HCT116 (cell line): ENCODE measurements at regions not wholly inside any gene's neighbourhood (a gene's known extent, or its start where the extent isn't known, plus 50 kb on each side); places are given as distances from the start of the nearest gene placed in this dataset.

ENCODE experiments used
- ATAC-seq: fragments of 200-7000 bp; cut with Tn5 transposase; 2 replicates; pipeline ENCODE4 v1.9.1; 2020; ENCODE audit warnings: mild to moderate bottlenecking, moderate library complexity
- BruUV-seq: library from RNA; stranded (reverse); fragments of 400-500 nt; replicated peaks from 2 replicates; lab custom pipeline; 2021; lab: Mats Ljungman, UMichigan
- CTCF ChIA-PET: fragments of 300-600 bp; sonication (Branson Sonifier 250); formaldehyde crosslinking; loops from one replicate; lab custom pipeline; 2021; ENCODE audit warnings: antibody characterized with exemption; lab: Charles Lee
- POLR2A ChIA-PET: fragments of 300-600, 350-600 bp; sonication (Branson Sonifier 250); formaldehyde crosslinking; loops from one replicate; lab custom pipeline; 2021; ENCODE audit warnings: antibody characterized with exemption; lab: Charles Lee
- RAD21 ChIA-PET, 2 experiments: fragments of 300-600 bp; sonication (Branson Sonifier 250); formaldehyde crosslinking; loops; one replicate each; lab custom pipeline; 2023; ENCODE audit warnings: low total read pairs in 2 of 2; ENCODE audit not compliant: uncharacterized antibody in 2 of 2, unreplicated experiment in 2 of 2, low non-redundant PET in 1 of 2; lab: Charles Lee
- DNase-seq: peaks from one replicate; pipeline ENCODE4 v3.0.0-alpha.2; 2010; ENCODE audit warnings: low read depth, low spot score
- H2AFZ ChIP-seq: fragments of 200-600 bp; shearing (Covaris generic), sonication (generic); 2 replicates; pipeline ENCODE4 v1.6.1; 2017; ENCODE audit warnings: low read depth, mixed run types, mixed read lengths, antibody characterized with exemption, low read length; ENCODE audit not compliant: poor library complexity, severe bottlenecking
- H3K27ac ChIP-seq: 2 replicates; pipeline ENCODE4 v1.5.1; 2012; ENCODE audit warnings: low read depth, low read length
- H3K27me3 ChIP-seq: fragments of 200-600 bp; sonication (generic); 2 replicates; pipeline ENCODE4 v1.6.1; 2016; ENCODE audit warnings: mixed run types, low read length, mixed read lengths; ENCODE audit not compliant: insufficient read depth
- H3K36me3 ChIP-seq, 2 experiments: fragments of 200-500 bp in 1 of 2; fragments of 200-600 bp in 1 of 2; sonication (Bioruptor generic) in 1 of 2; sonication (generic) in 1 of 2; 2 replicates each; pipeline versions ENCODE4 v1.5.1 to v1.6.1; 2014 to 2016; ENCODE audit warnings: low read length in 2 of 2, inconsistent platforms in 1 of 2, mixed read lengths in 1 of 2, mixed run types in 1 of 2; ENCODE audit not compliant: insufficient read depth in 2 of 2, control insufficient read depth in 1 of 2
- H3K4me1 ChIP-seq, 2 experiments: fragments of 200-600 bp in 1 of 2; sonication (generic) in 1 of 2; 2 replicates each; pipeline versions ENCODE4 v1.5.1 to v1.6.1; 2012 to 2017; ENCODE audit warnings: low read length in 2 of 2, inconsistent platforms in 1 of 2, mild to moderate bottlenecking in 1 of 2, mixed read lengths in 1 of 2, mixed run types in 1 of 2, moderate library complexity in 1 of 2; ENCODE audit not compliant: insufficient read depth in 2 of 2, control insufficient read depth in 1 of 2
- H3K4me2 ChIP-seq: fragments of 200-600 bp; sonication (generic); 2 replicates; pipeline ENCODE4 v1.6.1; 2017; ENCODE audit warnings: mixed run types, low read length, mixed read lengths
- H3K4me3 ChIP-seq, 2 experiments: fragments of 200-600 bp in 1 of 2; sonication (generic) in 1 of 2; replicated peaks in 1 of 2; 2 replicates each; pipeline ENCODE4 v1.5.1; 2011 to 2016; ENCODE audit warnings: low read length in 2 of 2, control low read depth in 1 of 2, low read depth in 1 of 2, mild to moderate bottlenecking in 1 of 2, mixed read lengths in 1 of 2, mixed run types in 1 of 2
- H3K79me2 ChIP-seq: fragments of 200-600 bp; sonication (generic); 2 replicates; pipeline ENCODE4 v1.6.1; 2017; ENCODE audit warnings: mild to moderate bottlenecking, mixed run types, low read length, moderate library complexity, mixed read lengths; ENCODE audit not compliant: insufficient read depth
- H3K9ac ChIP-seq: fragments of 200-600 bp; sonication (generic); 2 replicates; pipeline ENCODE4 v1.6.1; 2016; ENCODE audit warnings: low read length, mixed read lengths
- H3K9me2 ChIP-seq: fragments of 200-600 bp; sonication (generic), shearing (Covaris generic); 2 replicates; pipeline ENCODE4 v1.6.1; 2017; ENCODE audit warnings: mixed run types, mild to moderate bottlenecking, moderate library complexity; ENCODE audit not compliant: insufficient read depth
- H3K9me3 ChIP-seq, 2 experiments: fragments of 200-500 bp in 1 of 2; fragments of 200-600 bp in 1 of 2; sonication (Bioruptor generic) in 1 of 2; sonication (generic) in 1 of 2; 2 replicates each; pipeline ENCODE4 v1.6.1; 2014 to 2017; ENCODE audit warnings: low read length in 2 of 2, mixed read lengths in 2 of 2, inconsistent platforms in 1 of 2, low read depth in 1 of 2, mild to moderate bottlenecking in 1 of 2, mixed run types in 1 of 2, moderate library complexity in 1 of 2; ENCODE audit not compliant: control insufficient read depth in 1 of 2, insufficient read depth in 1 of 2
- H4K20me1 ChIP-seq: fragments of 200-600 bp; sonication (generic), shearing (Covaris generic); 2 replicates; pipeline ENCODE4 v1.6.1; 2017; ENCODE audit warnings: mixed run types, mild to moderate bottlenecking, moderate library complexity; ENCODE audit not compliant: insufficient read depth
- CBX3 ChIP-seq: IDR thresholded peaks from 2 replicates; pipeline ENCODE4 v1.6.1; 2012; ENCODE audit warnings: low read depth
- CEBPB ChIP-seq: IDR thresholded peaks from 2 replicates; pipeline ENCODE4 v1.6.1; 2012; ENCODE audit warnings: low read depth
- ELF1 ChIP-seq: IDR thresholded peaks from 2 replicates; pipeline ENCODE4 v1.6.1; 2012; ENCODE audit warnings: low read depth, borderline replicate concordance
- EZH2 ChIP-seq: fragments of 200-600 bp; sonication (generic); IDR thresholded peaks from 2 replicates; pipeline ENCODE4 v1.6.1; 2017; ENCODE audit warnings: antibody characterized with exemption, mixed run types
- EZH2phosphoT487 ChIP-seq: fragments of 200-600 bp; IDR thresholded peaks from 2 replicates; pipeline ENCODE4 v1.6.1; 2018; ENCODE audit warnings: antibody characterized with exemption, borderline replicate concordance
- FOSL1 ChIP-seq: IDR thresholded peaks from 2 replicates; pipeline ENCODE4 v1.6.1; 2012; ENCODE audit warnings: low read depth
- JUND ChIP-seq: IDR thresholded peaks from 2 replicates; pipeline ENCODE4 v1.6.1; 2012
- RAD21 ChIP-seq: IDR thresholded peaks from 2 replicates; pipeline ENCODE4 v1.6.1; 2012; ENCODE audit warnings: low read depth, mild to moderate bottlenecking
- YY1 ChIP-seq: IDR thresholded peaks from 2 replicates; pipeline ENCODE4 v1.6.1; 2011; ENCODE audit warnings: low read length, low read depth, moderate library complexity, mild to moderate bottlenecking; ENCODE audit not compliant: insufficient replicate concordance; ENCODE audit errors: extremely low read depth
- intact Hi-C: fragments of 100-400 bp; cut with micrococcal nuclease; formaldehyde crosslinking; loops from 2 replicates; pipeline ENCODE4 v1.10.0; 2022
- TF ChIP-seq, protein P1 (sequence below): IDR thresholded peaks from 2 replicates; pipeline ENCODE4 v1.6.1; 2012; ENCODE audit warnings: low read depth
- TF ChIP-seq, protein P2 (sequence below): IDR thresholded peaks from 2 replicates; pipeline ENCODE4 v1.6.1; 2012
- TF ChIP-seq, protein P3 (sequence below): IDR thresholded peaks from 2 replicates; pipeline ENCODE4 v1.6.1; 2011; ENCODE audit warnings: mild to moderate bottlenecking, low read length, moderate library complexity; ENCODE audit not compliant: insufficient replicate concordance; ENCODE audit errors: extremely low read depth
- TF ChIP-seq, protein P4 (sequence below): IDR thresholded peaks from 2 replicates; pipeline ENCODE4 v1.6.1; 2012

DNA sequence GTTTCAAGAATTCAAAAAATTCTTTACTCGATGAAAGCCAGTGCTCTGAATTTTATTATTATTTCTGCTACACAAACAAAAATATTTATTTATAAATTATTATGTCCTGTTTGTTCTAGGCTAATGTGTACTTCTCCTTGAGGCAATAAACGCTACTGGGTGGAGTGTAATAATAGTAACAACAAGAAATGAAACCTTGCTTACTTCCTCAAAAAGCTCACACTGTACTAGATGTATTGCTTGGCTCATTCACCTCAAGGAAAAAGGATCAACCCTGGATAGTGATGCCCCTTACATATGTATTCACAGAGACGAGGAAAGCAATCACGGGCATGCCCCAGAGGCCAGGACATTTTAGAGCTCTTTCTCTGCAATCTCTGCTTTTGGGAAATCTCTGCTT, 685.6 kb upstream of the NXPH2 start:
- Histone ChIP-seq H3K79me2 (no peaks in the 10 kb centered on the region), H3K9me3 (no peaks in the 10 kb centered on the region), H3K4me1 (no peaks in the 10 kb centered on the region), H4K20me1 (no peaks in the 10 kb centered on the region), H3K4me2 (no peak overlapping the region), H3K27me3 (no peaks in the 10 kb centered on the region), H2AFZ (no peak overlapping the region), H3K9me2 (no peaks in the 10 kb centered on the region), H3K9ac (no peak overlapping the region), H3K27ac (no peak overlapping the region), H3K4me3 (no peak overlapping the region), H3K36me3 (no peaks in the 10 kb centered on the region)
- intact Hi-C loops = no loop called here
- no TSS peak for BruUV-seq
- no peak for TF ChIP-seq FOSL1
- TF ChIP-seq, protein P1, sequence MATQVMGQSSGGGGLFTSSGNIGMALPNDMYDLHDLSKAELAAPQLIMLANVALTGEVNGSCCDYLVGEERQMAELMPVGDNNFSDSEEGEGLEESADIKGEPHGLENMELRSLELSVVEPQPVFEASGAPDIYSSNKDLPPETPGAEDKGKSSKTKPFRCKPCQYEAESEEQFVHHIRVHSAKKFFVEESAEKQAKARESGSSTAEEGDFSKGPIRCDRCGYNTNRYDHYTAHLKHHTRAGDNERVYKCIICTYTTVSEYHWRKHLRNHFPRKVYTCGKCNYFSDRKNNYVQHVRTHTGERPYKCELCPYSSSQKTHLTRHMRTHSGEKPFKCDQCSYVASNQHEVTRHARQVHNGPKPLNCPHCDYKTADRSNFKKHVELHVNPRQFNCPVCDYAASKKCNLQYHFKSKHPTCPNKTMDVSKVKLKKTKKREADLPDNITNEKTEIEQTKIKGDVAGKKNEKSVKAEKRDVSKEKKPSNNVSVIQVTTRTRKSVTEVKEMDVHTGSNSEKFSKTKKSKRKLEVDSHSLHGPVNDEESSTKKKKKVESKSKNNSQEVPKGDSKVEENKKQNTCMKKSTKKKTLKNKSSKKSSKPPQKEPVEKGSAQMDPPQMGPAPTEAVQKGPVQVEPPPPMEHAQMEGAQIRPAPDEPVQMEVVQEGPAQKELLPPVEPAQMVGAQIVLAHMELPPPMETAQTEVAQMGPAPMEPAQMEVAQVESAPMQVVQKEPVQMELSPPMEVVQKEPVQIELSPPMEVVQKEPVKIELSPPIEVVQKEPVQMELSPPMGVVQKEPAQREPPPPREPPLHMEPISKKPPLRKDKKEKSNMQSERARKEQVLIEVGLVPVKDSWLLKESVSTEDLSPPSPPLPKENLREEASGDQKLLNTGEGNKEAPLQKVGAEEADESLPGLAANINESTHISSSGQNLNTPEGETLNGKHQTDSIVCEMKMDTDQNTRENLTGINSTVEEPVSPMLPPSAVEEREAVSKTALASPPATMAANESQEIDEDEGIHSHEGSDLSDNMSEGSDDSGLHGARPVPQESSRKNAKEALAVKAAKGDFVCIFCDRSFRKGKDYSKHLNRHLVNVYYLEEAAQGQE = no peak
- no peak for TF ChIP-seq ELF1
- no peak for TF ChIP-seq RAD21
- TF ChIP-seq EZH2 = no peak
- TF ChIP-seq, protein P2, sequence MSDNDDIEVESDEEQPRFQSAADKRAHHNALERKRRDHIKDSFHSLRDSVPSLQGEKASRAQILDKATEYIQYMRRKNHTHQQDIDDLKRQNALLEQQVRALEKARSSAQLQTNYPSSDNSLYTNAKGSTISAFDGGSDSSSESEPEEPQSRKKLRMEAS = no peak
- TF ChIP-seq EZH2phosphoT487 = no peak
- TF ChIP-seq YY1 = no peak
- TF ChIP-seq CEBPB = no peak
- TF ChIP-seq CBX3 = no peak
- no peak for TF ChIP-seq JUND
- TF ChIP-seq, protein P3, sequence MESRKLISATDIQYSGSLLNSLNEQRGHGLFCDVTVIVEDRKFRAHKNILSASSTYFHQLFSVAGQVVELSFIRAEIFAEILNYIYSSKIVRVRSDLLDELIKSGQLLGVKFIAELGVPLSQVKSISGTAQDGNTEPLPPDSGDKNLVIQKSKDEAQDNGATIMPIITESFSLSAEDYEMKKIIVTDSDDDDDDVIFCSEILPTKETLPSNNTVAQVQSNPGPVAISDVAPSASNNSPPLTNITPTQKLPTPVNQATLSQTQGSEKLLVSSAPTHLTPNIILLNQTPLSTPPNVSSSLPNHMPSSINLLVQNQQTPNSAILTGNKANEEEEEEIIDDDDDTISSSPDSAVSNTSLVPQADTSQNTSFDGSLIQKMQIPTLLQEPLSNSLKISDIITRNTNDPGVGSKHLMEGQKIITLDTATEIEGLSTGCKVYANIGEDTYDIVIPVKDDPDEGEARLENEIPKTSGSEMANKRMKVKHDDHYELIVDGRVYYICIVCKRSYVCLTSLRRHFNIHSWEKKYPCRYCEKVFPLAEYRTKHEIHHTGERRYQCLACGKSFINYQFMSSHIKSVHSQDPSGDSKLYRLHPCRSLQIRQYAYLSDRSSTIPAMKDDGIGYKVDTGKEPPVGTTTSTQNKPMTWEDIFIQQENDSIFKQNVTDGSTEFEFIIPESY = no peak
- TF ChIP-seq, protein P4, sequence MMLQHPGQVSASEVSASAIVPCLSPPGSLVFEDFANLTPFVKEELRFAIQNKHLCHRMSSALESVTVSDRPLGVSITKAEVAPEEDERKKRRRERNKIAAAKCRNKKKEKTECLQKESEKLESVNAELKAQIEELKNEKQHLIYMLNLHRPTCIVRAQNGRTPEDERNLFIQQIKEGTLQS = no peak
- ChIA-PET POLR2A (no interaction called here), RAD21 (no interaction called here), CTCF (no interaction called here)
- DNase-seq = no peak
- no peak for ATAC-seq
